GM12878 (cell line): ENCODE measurements at regions not wholly inside any gene's neighbourhood (a gene's known extent, or its start where the extent isn't known, plus 50 kb on each side); places are given as distances from the start of the nearest gene placed in this dataset.

Experiments used
- ATAC-seq: fragments of 200-7000 bp; cut with Tn5 transposase; 3 replicates; pipeline ENCODE4 v1.9.1; 2020; ENCODE audit warnings: mild to moderate bottlenecking, moderate library complexity
- BruUV-seq: library from RNA; stranded (reverse); fragments of 400-500 nt; replicated peaks from 2 replicates; lab custom pipeline; 2021; lab: Mats Ljungman, UMichigan
- CTCF ChIA-PET: fragments of 300-600 bp; sonication (Branson Sonifier 250); formaldehyde crosslinking; extraction: SDS; loops from one replicate; lab custom pipeline; 2021; ENCODE audit warnings: inconsistent platforms; lab: Yijun Ruan, JAX
- POLR2A ChIA-PET: fragments of 350-600 bp; formaldehyde crosslinking; extraction: SDS; loops from one replicate; lab custom pipeline; 2021; ENCODE audit warnings: inconsistent platforms; lab: Charles Lee
- RAD21 ChIA-PET: fragments of 300-600 bp; sonication (Branson Sonifier 250); formaldehyde crosslinking; loops from one replicate; lab custom pipeline; 2023; ENCODE audit warnings: antibody characterized with exemption; ENCODE audit not compliant: unreplicated experiment; lab: Charles Lee
- SMC1A ChIA-PET: fragments of 300-600 bp; sonication (Branson Sonifier 250); formaldehyde crosslinking; loops from one replicate; lab custom pipeline; 2023; ENCODE audit not compliant: unreplicated experiment, uncharacterized antibody; lab: Charles Lee
- DNase-seq: peaks from one replicate; pipeline ENCODE4 v3.0.0-alpha.2; 2011; ENCODE audit warnings: low read depth, low spot score
- FAIRE-seq: peaks from 3 replicates; lab custom pipeline; 2011; peaks lifted over from hg19 to GRCh38; lab: Jason Lieb, UNC
- H2AFZ ChIP-seq: 2 replicates; pipeline ENCODE4 v1.6.0; 2011; ENCODE audit warnings: low read depth, low read length, control low read depth; ENCODE audit not compliant: control insufficient read depth
- H3K27ac ChIP-seq: 2 replicates; pipeline ENCODE4 v1.5.1; 2011; ENCODE audit warnings: control low read depth; ENCODE audit not compliant: control insufficient read depth, insufficient read depth
- H3K27me3 ChIP-seq, 2 experiments: replicated peaks in 1 of 2; 2 replicates each; pipeline versions ENCODE4 v1.6.0 to v1.6.1; 2011; ENCODE audit warnings: low read length in 1 of 2; ENCODE audit not compliant: control insufficient read depth in 2 of 2, insufficient read depth in 2 of 2
- H3K36me3 ChIP-seq, 2 experiments: 2 replicates each; pipeline ENCODE4 v1.5.1; 2011; ENCODE audit warnings: low read length in 1 of 2; ENCODE audit not compliant: control insufficient read depth in 2 of 2, insufficient read depth in 2 of 2
- H3K4me1 ChIP-seq: 2 replicates; pipeline ENCODE4 v1.6.1; 2011; ENCODE audit warnings: mild to moderate bottlenecking, low read length, moderate library complexity, mixed read lengths; ENCODE audit not compliant: control insufficient read depth, insufficient read depth
- H3K4me2 ChIP-seq: 2 replicates; pipeline ENCODE4 v1.6.0; 2011; ENCODE audit warnings: control low read depth; ENCODE audit not compliant: control insufficient read depth, insufficient read depth
- H3K4me3 ChIP-seq: fragments of 200-600 bp; sonication (generic); 2 replicates; pipeline ENCODE4 v1.5.1; 2016
- H3K79me2 ChIP-seq: 2 replicates; pipeline ENCODE4 v1.6.0; 2011; ENCODE audit warnings: low read length; ENCODE audit not compliant: control insufficient read depth, insufficient read depth
- H3K9ac ChIP-seq: 2 replicates; pipeline ENCODE4 v1.8.0; 2011; ENCODE audit warnings: low read length, control low read depth, mixed read lengths; ENCODE audit not compliant: control insufficient read depth, insufficient read depth
- H3K9me3 ChIP-seq: replicated peaks from 3 replicates; pipeline ENCODE4 v1.5.1; 2011; ENCODE audit warnings: mild to moderate bottlenecking, low read length; ENCODE audit not compliant: control insufficient read depth, insufficient read depth
- H4K20me1 ChIP-seq: 2 replicates; pipeline ENCODE4 v1.6.0; 2011; ENCODE audit not compliant: control insufficient read depth, insufficient read depth
- ATF7 ChIP-seq: fragments of 450-650 bp; IDR thresholded peaks from 2 replicates; pipeline ENCODE4 v1.6.1; 2016; ENCODE audit warnings: low read depth, mild to moderate bottlenecking
- CHD4 ChIP-seq: fragments of 200-600 bp; sonication (generic); IDR thresholded peaks from 2 replicates; pipeline ENCODE4 v1.6.1; 2016; ENCODE audit warnings: mild to moderate bottlenecking
- CREB1 ChIP-seq: IDR thresholded peaks from 2 replicates; pipeline ENCODE4 v1.6.1; 2012; ENCODE audit warnings: low read depth, mild to moderate bottlenecking, inconsistent platforms
- ESRRA ChIP-seq: IDR thresholded peaks from 2 replicates; pipeline ENCODE4 v1.6.1; 2012; ENCODE audit warnings: mild to moderate bottlenecking, low read length, improper control_type of control experiment
- HCFC1 ChIP-seq: fragments of 150-350 bp; IDR thresholded peaks from 2 replicates; pipeline ENCODE4 v1.6.1; 2014; ENCODE audit warnings: low read length
- IRF4 ChIP-seq: IDR thresholded peaks from 2 replicates; pipeline ENCODE4 v1.6.1; 2011; ENCODE audit warnings: low read depth, low read length
- PAX8 ChIP-seq: fragments of 450-650 bp; IDR thresholded peaks from 2 replicates; pipeline ENCODE4 v1.6.1; 2017; ENCODE audit warnings: mild to moderate bottlenecking, moderate library complexity
- TBL1XR1 ChIP-seq: IDR thresholded peaks from 2 replicates; pipeline ENCODE4 v1.6.1; 2012; ENCODE audit warnings: low read depth, low read length, improper control_type of control experiment
- ZNF207 ChIP-seq: fragments of 450-650 bp; IDR thresholded peaks from 2 replicates; pipeline ENCODE4 v1.6.1; 2014; ENCODE audit warnings: antibody characterized with exemption, mild to moderate bottlenecking, borderline replicate concordance
- WGBS: methylation state at CpG from one replicate; pipeline ENCODE4 v1.1.6; 2016; ENCODE audit warnings: low lambda C conversion rate; ENCODE audit not compliant: insufficient replicate concordance, insufficient coverage; ENCODE audit errors: missing lambda C conversion rate; 5-methylcytosine and 5-hydroxymethylcytosine counted together
- in situ Hi-C: fragments of 300-500 bp; cut with MboI; formaldehyde crosslinking; loops from 9 replicates; pipeline ENCODE4 v1.14.3; 2018; ENCODE audit warnings: mixed read lengths
- intact Hi-C: fragments of 100-400 bp; cut with micrococcal nuclease; formaldehyde crosslinking; loops from one replicate; pipeline ENCODE4 v1.14.2; 2022; ENCODE audit not compliant: unreplicated experiment
- TF ChIP-seq, protein P1 (sequence below): fragments of 450-650 bp; IDR thresholded peaks from 2 replicates; pipeline ENCODE4 v1.6.1; 2017; ENCODE audit warnings: mild to moderate bottlenecking, moderate library complexity
- TF ChIP-seq, protein P2 (sequence below): fragments of 450-650 bp; conservative IDR thresholded peaks from 2 replicates; pipeline ENCODE4 v1.6.1; 2017; ENCODE audit warnings: mild to moderate bottlenecking, moderate library complexity
- TF ChIP-seq, protein P3 (sequence below): IDR thresholded peaks from 2 replicates; pipeline ENCODE4 v1.6.1; 2012; ENCODE audit warnings: improper control_type of control experiment, low read depth, low read length; ENCODE audit not compliant: insufficient replicate concordance

- TF ChIP-seq, protein P1, sequence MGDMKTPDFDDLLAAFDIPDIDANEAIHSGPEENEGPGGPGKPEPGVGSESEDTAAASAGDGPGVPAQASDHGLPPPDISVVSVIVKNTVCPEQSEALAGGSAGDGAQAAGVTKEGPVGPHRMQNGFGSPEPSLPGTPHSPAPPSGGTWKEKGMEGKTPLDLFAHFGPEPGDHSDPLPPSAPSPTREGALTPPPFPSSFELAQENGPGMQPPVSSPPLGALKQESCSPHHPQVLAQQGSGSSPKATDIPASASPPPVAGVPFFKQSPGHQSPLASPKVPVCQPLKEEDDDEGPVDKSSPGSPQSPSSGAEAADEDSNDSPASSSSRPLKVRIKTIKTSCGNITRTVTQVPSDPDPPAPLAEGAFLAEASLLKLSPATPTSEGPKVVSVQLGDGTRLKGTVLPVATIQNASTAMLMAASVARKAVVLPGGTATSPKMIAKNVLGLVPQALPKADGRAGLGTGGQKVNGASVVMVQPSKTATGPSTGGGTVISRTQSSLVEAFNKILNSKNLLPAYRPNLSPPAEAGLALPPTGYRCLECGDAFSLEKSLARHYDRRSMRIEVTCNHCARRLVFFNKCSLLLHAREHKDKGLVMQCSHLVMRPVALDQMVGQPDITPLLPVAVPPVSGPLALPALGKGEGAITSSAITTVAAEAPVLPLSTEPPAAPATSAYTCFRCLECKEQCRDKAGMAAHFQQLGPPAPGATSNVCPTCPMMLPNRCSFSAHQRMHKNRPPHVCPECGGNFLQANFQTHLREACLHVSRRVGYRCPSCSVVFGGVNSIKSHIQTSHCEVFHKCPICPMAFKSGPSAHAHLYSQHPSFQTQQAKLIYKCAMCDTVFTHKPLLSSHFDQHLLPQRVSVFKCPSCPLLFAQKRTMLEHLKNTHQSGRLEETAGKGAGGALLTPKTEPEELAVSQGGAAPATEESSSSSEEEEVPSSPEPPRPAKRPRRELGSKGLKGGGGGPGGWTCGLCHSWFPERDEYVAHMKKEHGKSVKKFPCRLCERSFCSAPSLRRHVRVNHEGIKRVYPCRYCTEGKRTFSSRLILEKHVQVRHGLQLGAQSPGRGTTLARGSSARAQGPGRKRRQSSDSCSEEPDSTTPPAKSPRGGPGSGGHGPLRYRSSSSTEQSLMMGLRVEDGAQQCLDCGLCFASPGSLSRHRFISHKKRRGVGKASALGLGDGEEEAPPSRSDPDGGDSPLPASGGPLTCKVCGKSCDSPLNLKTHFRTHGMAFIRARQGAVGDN, result no peak
- TF ChIP-seq CHD4 (no peak), TBL1XR1 (no peak), PAX8 (no peak), CREB1 (no peak), HCFC1 (no peak)
Measured at GRCh38 chr5:89989776-89990175, 419.8 kb downstream of the CETN3 start (continued).

GRCh38 chr5:89988998-89989655 lies 420.4 kb downstream of the CETN3 start:
- in situ Hi-C loops, result no loop called here
- TF ChIP-seq ESRRA (no peak), ATF7 (no peak), ZNF207 (no peak), IRF4 (no peak)
- TF ChIP-seq, protein P2, sequence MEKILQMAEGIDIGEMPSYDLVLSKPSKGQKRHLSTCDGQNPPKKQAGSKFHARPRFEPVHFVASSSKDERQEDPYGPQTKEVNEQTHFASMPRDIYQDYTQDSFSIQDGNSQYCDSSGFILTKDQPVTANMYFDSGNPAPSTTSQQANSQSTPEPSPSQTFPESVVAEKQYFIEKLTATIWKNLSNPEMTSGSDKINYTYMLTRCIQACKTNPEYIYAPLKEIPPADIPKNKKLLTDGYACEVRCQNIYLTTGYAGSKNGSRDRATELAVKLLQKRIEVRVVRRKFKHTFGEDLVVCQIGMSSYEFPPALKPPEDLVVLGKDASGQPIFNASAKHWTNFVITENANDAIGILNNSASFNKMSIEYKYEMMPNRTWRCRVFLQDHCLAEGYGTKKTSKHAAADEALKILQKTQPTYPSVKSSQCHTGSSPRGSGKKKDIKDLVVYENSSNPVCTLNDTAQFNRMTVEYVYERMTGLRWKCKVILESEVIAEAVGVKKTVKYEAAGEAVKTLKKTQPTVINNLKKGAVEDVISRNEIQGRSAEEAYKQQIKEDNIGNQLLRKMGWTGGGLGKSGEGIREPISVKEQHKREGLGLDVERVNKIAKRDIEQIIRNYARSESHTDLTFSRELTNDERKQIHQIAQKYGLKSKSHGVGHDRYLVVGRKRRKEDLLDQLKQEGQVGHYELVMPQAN, result no peak
- TF ChIP-seq, protein P3, sequence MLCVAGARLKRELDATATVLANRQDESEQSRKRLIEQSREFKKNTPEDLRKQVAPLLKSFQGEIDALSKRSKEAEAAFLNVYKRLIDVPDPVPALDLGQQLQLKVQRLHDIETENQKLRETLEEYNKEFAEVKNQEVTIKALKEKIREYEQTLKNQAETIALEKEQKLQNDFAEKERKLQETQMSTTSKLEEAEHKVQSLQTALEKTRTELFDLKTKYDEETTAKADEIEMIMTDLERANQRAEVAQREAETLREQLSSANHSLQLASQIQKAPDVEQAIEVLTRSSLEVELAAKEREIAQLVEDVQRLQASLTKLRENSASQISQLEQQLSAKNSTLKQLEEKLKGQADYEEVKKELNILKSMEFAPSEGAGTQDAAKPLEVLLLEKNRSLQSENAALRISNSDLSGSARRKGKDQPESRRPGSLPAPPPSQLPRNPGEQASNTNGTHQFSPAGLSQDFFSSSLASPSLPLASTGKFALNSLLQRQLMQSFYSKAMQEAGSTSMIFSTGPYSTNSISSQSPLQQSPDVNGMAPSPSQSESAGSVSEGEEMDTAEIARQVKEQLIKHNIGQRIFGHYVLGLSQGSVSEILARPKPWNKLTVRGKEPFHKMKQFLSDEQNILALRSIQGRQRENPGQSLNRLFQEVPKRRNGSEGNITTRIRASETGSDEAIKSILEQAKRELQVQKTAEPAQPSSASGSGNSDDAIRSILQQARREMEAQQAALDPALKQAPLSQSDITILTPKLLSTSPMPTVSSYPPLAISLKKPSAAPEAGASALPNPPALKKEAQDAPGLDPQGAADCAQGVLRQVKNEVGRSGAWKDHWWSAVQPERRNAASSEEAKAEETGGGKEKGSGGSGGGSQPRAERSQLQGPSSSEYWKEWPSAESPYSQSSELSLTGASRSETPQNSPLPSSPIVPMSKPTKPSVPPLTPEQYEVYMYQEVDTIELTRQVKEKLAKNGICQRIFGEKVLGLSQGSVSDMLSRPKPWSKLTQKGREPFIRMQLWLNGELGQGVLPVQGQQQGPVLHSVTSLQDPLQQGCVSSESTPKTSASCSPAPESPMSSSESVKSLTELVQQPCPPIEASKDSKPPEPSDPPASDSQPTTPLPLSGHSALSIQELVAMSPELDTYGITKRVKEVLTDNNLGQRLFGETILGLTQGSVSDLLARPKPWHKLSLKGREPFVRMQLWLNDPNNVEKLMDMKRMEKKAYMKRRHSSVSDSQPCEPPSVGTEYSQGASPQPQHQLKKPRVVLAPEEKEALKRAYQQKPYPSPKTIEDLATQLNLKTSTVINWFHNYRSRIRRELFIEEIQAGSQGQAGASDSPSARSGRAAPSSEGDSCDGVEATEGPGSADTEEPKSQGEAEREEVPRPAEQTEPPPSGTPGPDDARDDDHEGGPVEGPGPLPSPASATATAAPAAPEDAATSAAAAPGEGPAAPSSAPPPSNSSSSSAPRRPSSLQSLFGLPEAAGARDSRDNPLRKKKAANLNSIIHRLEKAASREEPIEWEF, result no peak
- no peaks in the 10 kb centered on the region; the same call in 2 of the 3 replicates for H3K9me3 ChIP-seq
- ChIA-PET RAD21 (interaction anchor here (1.3 kb wide), 1 partner anchor 19 kb away, joined by 3 read pairs; no protein-coding TSS in a partner anchor), SMC1A (interaction anchor here (0.6 to 1.8 kb wide), 6 partner anchors 10 to 185 kb away, joined by 3 to 6 read pairs (median 4); no protein-coding TSS in a partner anchor), POLR2A (no interaction called here), CTCF (interaction anchor here (0.7 to 1.2 kb wide), 2 partner anchors 13 to 1670 kb away, joined by 3 to 5 read pairs; no protein-coding TSS in a partner anchor)
- H3K27me3 ChIP-seq, result no peaks in the 10 kb centered on the region
- no peaks in the 10 kb centered on the region for H3K79me2 ChIP-seq
- H2AFZ ChIP-seq, result no peak overlapping the region
- H3K4me2 ChIP-seq, result no peak overlapping the region
- H3K36me3 ChIP-seq, result no peaks in the 10 kb centered on the region
- BruUV-seq, result no TSS peak
- DNase-seq, result no peak
- H3K4me3 ChIP-seq, result no peak overlapping the region
- intact Hi-C loops, result no loop called here
- FAIRE-seq, result no peak
- WGBS, result 69% methylated on average over 5 of the region's 5 CpGs
- no peaks in the 10 kb centered on the region for H3K4me1 ChIP-seq
- no peaks in the 10 kb centered on the region for H4K20me1 ChIP-seq
- H3K27ac ChIP-seq, result no peak overlapping the region
- H3K9ac ChIP-seq, result no peak overlapping the region
- no peak for ATAC-seq
